ENCODE measurements at regions not wholly inside any gene's neighbourhood (a gene's known extent, or its start where the extent isn't known, plus 50 kb on each side); places are given as distances from the start of the nearest gene placed in this dataset.

DNA sequence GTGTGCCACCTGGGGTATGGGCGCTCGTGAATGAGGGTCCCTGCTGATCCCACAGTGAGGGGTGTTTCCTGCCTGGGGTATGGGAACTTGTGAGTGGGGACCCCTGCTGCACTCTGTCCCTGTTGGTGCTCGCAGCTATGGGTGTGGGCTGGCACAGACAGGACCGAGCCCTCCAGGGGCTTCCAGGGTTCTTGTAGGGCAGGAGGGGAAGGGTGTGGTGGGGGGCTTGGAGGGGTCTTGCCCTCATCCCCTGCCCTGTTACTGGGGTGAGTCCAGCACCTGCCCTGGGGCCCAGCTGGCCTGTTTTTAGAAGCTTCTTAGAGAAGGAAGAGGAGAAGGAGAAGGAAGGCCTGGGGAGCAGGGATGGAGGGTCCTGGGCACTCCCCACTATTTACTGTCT is 377.0 kb upstream of the NUPR2 start:
- TF ChIP-seq, protein P1, sequence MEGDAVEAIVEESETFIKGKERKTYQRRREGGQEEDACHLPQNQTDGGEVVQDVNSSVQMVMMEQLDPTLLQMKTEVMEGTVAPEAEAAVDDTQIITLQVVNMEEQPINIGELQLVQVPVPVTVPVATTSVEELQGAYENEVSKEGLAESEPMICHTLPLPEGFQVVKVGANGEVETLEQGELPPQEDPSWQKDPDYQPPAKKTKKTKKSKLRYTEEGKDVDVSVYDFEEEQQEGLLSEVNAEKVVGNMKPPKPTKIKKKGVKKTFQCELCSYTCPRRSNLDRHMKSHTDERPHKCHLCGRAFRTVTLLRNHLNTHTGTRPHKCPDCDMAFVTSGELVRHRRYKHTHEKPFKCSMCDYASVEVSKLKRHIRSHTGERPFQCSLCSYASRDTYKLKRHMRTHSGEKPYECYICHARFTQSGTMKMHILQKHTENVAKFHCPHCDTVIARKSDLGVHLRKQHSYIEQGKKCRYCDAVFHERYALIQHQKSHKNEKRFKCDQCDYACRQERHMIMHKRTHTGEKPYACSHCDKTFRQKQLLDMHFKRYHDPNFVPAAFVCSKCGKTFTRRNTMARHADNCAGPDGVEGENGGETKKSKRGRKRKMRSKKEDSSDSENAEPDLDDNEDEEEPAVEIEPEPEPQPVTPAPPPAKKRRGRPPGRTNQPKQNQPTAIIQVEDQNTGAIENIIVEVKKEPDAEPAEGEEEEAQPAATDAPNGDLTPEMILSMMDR (conservative IDR thresholded peaks at IDR 0.05; ENCODE audit: low read depth, low read length), result no peak
- TF ChIP-seq EZH2 (IDR thresholded peaks at IDR 0.05; ENCODE audit: borderline replicate concordance, low read depth, low read length, poor library complexity, severe bottlenecking), result no peak

Data from A673 (cell line).